HUES6 (cell line): ENCODE measurements at regions not wholly inside any gene's neighbourhood (a gene's known extent, or its start where the extent isn't known, plus 50 kb on each side); places are given as distances from the start of the nearest gene placed in this dataset.

Experiments used
- H3K27ac ChIP-seq: 2 replicates; pipeline ENCODE4 v1.7.0; 2013; ENCODE audit warnings: low read depth, mild to moderate bottlenecking, low read length, inconsistent platforms
- H3K27me3 ChIP-seq: 2 replicates; pipeline ENCODE4 v1.6.1; 2013; ENCODE audit warnings: low read length; ENCODE audit not compliant: control insufficient read depth, insufficient read depth
- H3K36me3 ChIP-seq: 2 replicates; pipeline ENCODE4 v1.6.1; 2013; ENCODE audit warnings: low read length; ENCODE audit not compliant: control insufficient read depth, insufficient read depth
- H3K4me1 ChIP-seq: 2 replicates; pipeline ENCODE4 v1.6.1; 2013; ENCODE audit warnings: low read length; ENCODE audit not compliant: control insufficient read depth, insufficient read depth
- H3K4me3 ChIP-seq: 2 replicates; pipeline ENCODE4 v1.5.1; 2013; ENCODE audit warnings: low read depth, low read length
- H3K9ac ChIP-seq: one replicate; pipeline ENCODE4 v1.6.1; 2013; ENCODE audit warnings: mild to moderate bottlenecking, low read length
- H3K9me3 ChIP-seq: 2 replicates; pipeline ENCODE4 v1.6.1; 2013; ENCODE audit warnings: low read depth, low read length; ENCODE audit not compliant: control insufficient read depth, insufficient read depth

GRCh38 chr6:132244744-132245143, 156.5 kb downstream of the MOXD1 start:
- no peak overlapping the region for H3K27ac ChIP-seq
- H3K27me3 ChIP-seq: no peaks in the 10 kb centered on the region
- H3K9me3 ChIP-seq: no peaks in the 10 kb centered on the region
- H3K4me3 ChIP-seq: no peak overlapping the region
- H3K36me3 ChIP-seq: no peaks in the 10 kb centered on the region
- H3K9ac ChIP-seq: no peak overlapping the region
- H3K4me1 ChIP-seq: no peaks in the 10 kb centered on the region

- no peaks in the 10 kb centered on the region for H3K9me3 ChIP-seq
- no peak overlapping the region for H3K4me3 ChIP-seq
- no peak overlapping the region for H3K9ac ChIP-seq
- peaks cover 19% of the 10 kb centered on the region for H3K4me1 ChIP-seq
- H3K27me3 ChIP-seq: no peaks in the 10 kb centered on the region
- no peak overlapping the region for H3K27ac ChIP-seq
- H3K36me3 ChIP-seq: no peaks in the 10 kb centered on the region
Observed at GRCh38 chr6:132236744-132237143, 164.5 kb downstream of the MOXD1 start.

- Histone ChIP-seq H3K4me3 (no peak overlapping the region), H3K9ac (no peak overlapping the region), H3K27ac (no peak overlapping the region), H3K27me3 (no peaks in the 10 kb centered on the region), H3K9me3 (no peaks in the 10 kb centered on the region), H3K4me1 (peaks cover 19% of the 10 kb centered on the region), H3K36me3 (no peaks in the 10 kb centered on the region)
Observed at GRCh38 chr6:132236281-132236680, 165.0 kb downstream of the MOXD1 start.

- H3K9me3 ChIP-seq: no peaks in the 10 kb centered on the region
- no peak overlapping the region for H3K27ac ChIP-seq
- no peaks in the 10 kb centered on the region for H3K36me3 ChIP-seq
- H3K27me3 ChIP-seq: no peaks in the 10 kb centered on the region
- H3K4me3 ChIP-seq: no peak overlapping the region
- no peak overlapping the region for H3K9ac ChIP-seq
- peaks cover 19% of the 10 kb centered on the region for H3K4me1 ChIP-seq
Observed at GRCh38 chr6:132235596-132236280, 165.5 kb downstream of the MOXD1 start.

- H3K27me3 ChIP-seq: no peaks in the 10 kb centered on the region
- H3K9me3 ChIP-seq: no peaks in the 10 kb centered on the region
- H3K4me3 ChIP-seq: no peak overlapping the region
- H3K36me3 ChIP-seq: no peaks in the 10 kb centered on the region
- H3K27ac ChIP-seq: no peak overlapping the region
- H3K4me1 ChIP-seq: peaks cover 19% of the 10 kb centered on the region
- no peak overlapping the region for H3K9ac ChIP-seq
Observed at GRCh38 chr6:132234356-132234755, 166.9 kb downstream of the MOXD1 start.

GRCh38 chr6:132231121-132231884, 170.0 kb downstream of the MOXD1 start:
- no peaks in the 10 kb centered on the region for H3K27me3 ChIP-seq
- peaks cover 8% of the 10 kb centered on the region for H3K4me1 ChIP-seq
- H3K36me3 ChIP-seq: no peaks in the 10 kb centered on the region
- no peak overlapping the region for H3K27ac ChIP-seq
- peaks cover 5% of the 10 kb centered on the region; the same call in 1 of the 2 replicates for H3K9me3 ChIP-seq
- H3K9ac ChIP-seq: no peak overlapping the region
- no peak overlapping the region for H3K4me3 ChIP-seq

- Histone ChIP-seq H3K4me3 (no peak overlapping the region), H3K4me1 (no peaks in the 10 kb centered on the region), H3K9ac (no peak overlapping the region), H3K9me3 (peaks cover 25% of the 10 kb centered on the region), H3K27me3 (no peaks in the 10 kb centered on the region), H3K27ac (no peak overlapping the region), H3K36me3 (no peaks in the 10 kb centered on the region)
Observed at GRCh38 chr6:132228894-132229293, 172.4 kb downstream of the MOXD1 start.

GRCh38 chr6:132227904-132228303, 173.4 kb downstream of the MOXD1 start:
- H3K4me3 ChIP-seq: no peak overlapping the region
- no peaks in the 10 kb centered on the region for H3K27me3 ChIP-seq
- H3K36me3 ChIP-seq: no peaks in the 10 kb centered on the region
- no peak overlapping the region for H3K9ac ChIP-seq
- H3K9me3 ChIP-seq: peaks cover 25% of the 10 kb centered on the region
- no peak overlapping the region for H3K27ac ChIP-seq
- H3K4me1 ChIP-seq: no peaks in the 10 kb centered on the region

GRCh38 chr6:132224943-132225342, 176.3 kb downstream of the MOXD1 start:
- Histone ChIP-seq H3K4me1 (no peaks in the 10 kb centered on the region), H3K27ac (no peak overlapping the region), H3K9ac (no peak overlapping the region), H3K36me3 (no peaks in the 10 kb centered on the region), H3K9me3 (peaks cover 25% of the 10 kb centered on the region), H3K4me3 (no peak overlapping the region), H3K27me3 (0 out of 2 replicates have a peak, but pooled peaks cover under 1% of the 10 kb centered on the region)

- H3K27ac ChIP-seq: no peak overlapping the region
- H3K36me3 ChIP-seq: no peaks in the 10 kb centered on the region
- H3K4me1 ChIP-seq: no peaks in the 10 kb centered on the region
- 0 out of 2 replicates have a peak, but pooled peaks cover 2% of the 10 kb centered on the region for H3K27me3 ChIP-seq
- H3K9me3 ChIP-seq: peaks cover 17% of the 10 kb centered on the region
- no peak overlapping the region for H3K9ac ChIP-seq
- H3K4me3 ChIP-seq: no peak overlapping the region
Observed at GRCh38 chr6:132220800-132221199, 180.5 kb downstream of the MOXD1 start.

GRCh38 chr6:132219901-132220300, 181.4 kb downstream of the MOXD1 start:
- H3K4me1 ChIP-seq: no peaks in the 10 kb centered on the region

More at GRCh38 chr6:132219901-132220300, 181.4 kb downstream of the MOXD1 start:
- Histone ChIP-seq H3K36me3 (no peaks in the 10 kb centered on the region), H3K9ac (no peak overlapping the region), H3K4me3 (no peak overlapping the region), H3K27me3 (0 out of 2 replicates have a peak, but pooled peaks cover 2% of the 10 kb centered on the region), H3K27ac (no peak overlapping the region), H3K9me3 (peaks cover 9% of the 10 kb centered on the region; the same call in 1 of the 2 replicates)
